HepG2 (cell line): ENCODE measurements at regions not wholly inside any gene's neighbourhood (a gene's known extent, or its start where the extent isn't known, plus 50 kb on each side); places are given as distances from the start of the nearest gene placed in this dataset.

ENCODE experiments used
- BHLHE40 ChIP-seq: IDR thresholded peaks from 2 replicates; pipeline ENCODE4 v1.6.1; 2011; ENCODE audit warnings: low read length, improper control_type of control experiment
- KLF11 ChIP-seq: IDR thresholded peaks from 2 replicates; pipeline ENCODE4 v1.6.1; 2016; ENCODE audit warnings: missing compliant biosample characterization
- NFIC ChIP-seq: IDR thresholded peaks from 2 replicates; pipeline ENCODE4 v1.6.1; 2012; ENCODE audit warnings: mild to moderate bottlenecking, low read length, inconsistent platforms
- NFRKB ChIP-seq: fragments of 450-650 bp; IDR thresholded peaks from 2 replicates; pipeline ENCODE4 v1.6.1; 2017
- NFYB ChIP-seq: sonication (generic); formaldehyde crosslinking; IDR thresholded peaks from 2 replicates; pipeline ENCODE4 v1.4.0; 2020; ENCODE audit warnings: missing genetic modification reagents
- SNAPC5 ChIP-seq: sonication (generic); formaldehyde crosslinking; IDR thresholded peaks from 2 replicates; pipeline ENCODE4 v1.8.1; 2023; ENCODE audit warnings: mild to moderate bottlenecking, missing genetic modification reagents, borderline replicate concordance
- ZBTB1 ChIP-seq: sonication (generic); formaldehyde crosslinking; IDR thresholded peaks from 2 replicates; pipeline ENCODE4 v1.4.0; 2020; ENCODE audit warnings: missing genetic modification reagents, borderline replicate concordance
- ZNF160 ChIP-seq: sonication (generic); formaldehyde crosslinking; IDR thresholded peaks from 2 replicates; pipeline ENCODE4 v1.8.0; 2022; ENCODE audit warnings: mild to moderate bottlenecking, inconsistent platforms, missing genetic modification reagents
- ZNF512 ChIP-seq: sonication (generic); formaldehyde crosslinking; IDR thresholded peaks from 2 replicates; pipeline ENCODE4 v1.4.0; 2020; ENCODE audit warnings: mild to moderate bottlenecking, missing genetic modification reagents
- ZNF580 ChIP-seq: IDR thresholded peaks from 2 replicates; pipeline ENCODE4 v1.6.1; 2016; ENCODE audit warnings: low read depth, borderline replicate concordance
- TF ChIP-seq, protein P1 (sequence below): sonication (generic); formaldehyde crosslinking; IDR thresholded peaks from 2 replicates; pipeline ENCODE4 v1.5.0; 2020; ENCODE audit warnings: mild to moderate bottlenecking, missing genetic modification reagents, moderate library complexity

GRCh38 chr12:114817571-114818425, 133.8 kb upstream of the TBX3 start:
- TF ChIP-seq NFRKB, result no peak
- TF ChIP-seq NFIC, result no peak
- TF ChIP-seq, protein P1, sequence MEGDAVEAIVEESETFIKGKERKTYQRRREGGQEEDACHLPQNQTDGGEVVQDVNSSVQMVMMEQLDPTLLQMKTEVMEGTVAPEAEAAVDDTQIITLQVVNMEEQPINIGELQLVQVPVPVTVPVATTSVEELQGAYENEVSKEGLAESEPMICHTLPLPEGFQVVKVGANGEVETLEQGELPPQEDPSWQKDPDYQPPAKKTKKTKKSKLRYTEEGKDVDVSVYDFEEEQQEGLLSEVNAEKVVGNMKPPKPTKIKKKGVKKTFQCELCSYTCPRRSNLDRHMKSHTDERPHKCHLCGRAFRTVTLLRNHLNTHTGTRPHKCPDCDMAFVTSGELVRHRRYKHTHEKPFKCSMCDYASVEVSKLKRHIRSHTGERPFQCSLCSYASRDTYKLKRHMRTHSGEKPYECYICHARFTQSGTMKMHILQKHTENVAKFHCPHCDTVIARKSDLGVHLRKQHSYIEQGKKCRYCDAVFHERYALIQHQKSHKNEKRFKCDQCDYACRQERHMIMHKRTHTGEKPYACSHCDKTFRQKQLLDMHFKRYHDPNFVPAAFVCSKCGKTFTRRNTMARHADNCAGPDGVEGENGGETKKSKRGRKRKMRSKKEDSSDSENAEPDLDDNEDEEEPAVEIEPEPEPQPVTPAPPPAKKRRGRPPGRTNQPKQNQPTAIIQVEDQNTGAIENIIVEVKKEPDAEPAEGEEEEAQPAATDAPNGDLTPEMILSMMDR (CRISPR knock-in tag), result no peak
- TF ChIP-seq ZNF512 (CRISPR knock-in tag), result no peak
- TF ChIP-seq KLF11 (CRISPR knock-in tag), result no peak
- TF ChIP-seq NFYB (CRISPR knock-in tag), result no peak
- no peak for TF ChIP-seq ZNF160 (CRISPR knock-in tag)
- no peak for TF ChIP-seq BHLHE40
- no peak for TF ChIP-seq ZNF580 (CRISPR knock-in tag)
- no peak for TF ChIP-seq SNAPC5
- TF ChIP-seq ZBTB1, result no peak
